Endothelial cell of umbilical vein (primary cell): ENCODE measurements at regions not wholly inside any gene's neighbourhood (a gene's known extent, or its start where the extent isn't known, plus 50 kb on each side); places are given as distances from the start of the nearest gene placed in this dataset.

Experiments
- CTCF ChIP-seq, 2 donors: IDR thresholded peaks; 1 replicate in 1 of 2; 2 replicates in 1 of 2; pipeline ENCODE4 v1.5.1; 2011; ENCODE audit warnings: low read length in 2 of 2, mild to moderate bottlenecking in 2 of 2, moderate library complexity in 2 of 2, control low read depth in 1 of 2, inconsistent platforms in 1 of 2, low read depth in 1 of 2; ENCODE audit not compliant: insufficient read depth in 1 of 2; ENCODE audit errors: extremely low read depth in 1 of 2
- POLR2A ChIP-seq: IDR thresholded peaks from 2 replicates; pipeline ENCODE4 v1.6.1; 2012; ENCODE audit warnings: low read depth, mild to moderate bottlenecking, control low read depth, low read length

GRCh38 chr18:78868330-78869316, 111.0 kb upstream of the SALL3 start:
- TF ChIP-seq CTCF (IDR thresholded peaks at IDR 0.05; ENCODE audit: extremely low read depth in 1 of 2, insufficient read depth in 1 of 2, low read depth in 1 of 2, low read length in 2 of 2) (no peak), POLR2A (no peak)
